PC-3 (cell line): ENCODE measurements at regions not wholly inside any gene's neighbourhood (a gene's known extent, or its start where the extent isn't known, plus 50 kb on each side); places are given as distances from the start of the nearest gene placed in this dataset.

ENCODE experiments used
- EZH2 ChIP-seq: fragments of 300-600 bp; sonication (generic); IDR thresholded peaks from one replicate; pipeline ENCODE4 v1.6.1; 2017; ENCODE audit warnings: antibody characterized with exemption, mild to moderate bottlenecking, low read length; ENCODE audit not compliant: unreplicated experiment
- EZH2phosphoT487 ChIP-seq: fragments of 300-600 bp; sonication (generic); IDR thresholded peaks from 2 replicates; pipeline ENCODE4 v1.6.1; 2018; ENCODE audit warnings: mild to moderate bottlenecking, antibody characterized with exemption, low read length, borderline replicate concordance
- TF ChIP-seq, protein P1 (sequence below): fragments of 300-600 bp; sonication (generic); conservative IDR thresholded peaks from 2 replicates; pipeline ENCODE4 v1.5.1; 2017; ENCODE audit warnings: antibody characterized with exemption, low read depth, mild to moderate bottlenecking, low read length

DNA sequence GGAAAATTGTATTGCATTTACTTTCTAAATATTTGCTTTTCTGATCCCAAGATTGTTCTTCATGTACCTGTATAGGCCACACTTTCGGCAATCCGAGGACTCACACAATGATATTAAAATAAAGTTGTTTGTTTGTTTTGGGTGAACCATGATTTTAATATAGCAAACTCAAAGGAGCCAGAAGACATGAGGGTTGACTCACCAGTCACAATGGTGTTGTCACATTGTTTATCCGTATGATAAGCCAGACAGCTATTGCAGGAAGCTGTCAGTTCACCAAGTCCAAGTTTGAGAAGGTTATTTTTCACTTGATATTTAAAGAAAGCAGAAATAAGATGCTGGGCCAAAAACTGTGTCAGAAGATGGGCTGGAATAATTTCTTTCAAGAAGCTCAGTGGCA is 67.1 kb upstream of the CPM start:
- TF ChIP-seq, protein P1, sequence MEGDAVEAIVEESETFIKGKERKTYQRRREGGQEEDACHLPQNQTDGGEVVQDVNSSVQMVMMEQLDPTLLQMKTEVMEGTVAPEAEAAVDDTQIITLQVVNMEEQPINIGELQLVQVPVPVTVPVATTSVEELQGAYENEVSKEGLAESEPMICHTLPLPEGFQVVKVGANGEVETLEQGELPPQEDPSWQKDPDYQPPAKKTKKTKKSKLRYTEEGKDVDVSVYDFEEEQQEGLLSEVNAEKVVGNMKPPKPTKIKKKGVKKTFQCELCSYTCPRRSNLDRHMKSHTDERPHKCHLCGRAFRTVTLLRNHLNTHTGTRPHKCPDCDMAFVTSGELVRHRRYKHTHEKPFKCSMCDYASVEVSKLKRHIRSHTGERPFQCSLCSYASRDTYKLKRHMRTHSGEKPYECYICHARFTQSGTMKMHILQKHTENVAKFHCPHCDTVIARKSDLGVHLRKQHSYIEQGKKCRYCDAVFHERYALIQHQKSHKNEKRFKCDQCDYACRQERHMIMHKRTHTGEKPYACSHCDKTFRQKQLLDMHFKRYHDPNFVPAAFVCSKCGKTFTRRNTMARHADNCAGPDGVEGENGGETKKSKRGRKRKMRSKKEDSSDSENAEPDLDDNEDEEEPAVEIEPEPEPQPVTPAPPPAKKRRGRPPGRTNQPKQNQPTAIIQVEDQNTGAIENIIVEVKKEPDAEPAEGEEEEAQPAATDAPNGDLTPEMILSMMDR: no peak
- TF ChIP-seq EZH2phosphoT487 (no peak), EZH2 (no peak)
